GM12878 (cell line): ENCODE measurements at regions not wholly inside any gene's neighbourhood (a gene's known extent, or its start where the extent isn't known, plus 50 kb on each side); places are given as distances from the start of the nearest gene placed in this dataset.
A peak's percentile ranks its signal among the peaks of the same experiment; 100 is the strongest.

Experiments
- ATAC-seq: fragments of 200-7000 bp; cut with Tn5 transposase; 3 replicates; pipeline ENCODE4 v1.9.1; 2020; ENCODE audit warnings: mild to moderate bottlenecking, moderate library complexity
- BruUV-seq: library from RNA; stranded (reverse); fragments of 400-500 nt; replicated peaks from 2 replicates; lab custom pipeline; 2021; lab: Mats Ljungman, UMichigan
- CTCF ChIA-PET: fragments of 300-600 bp; sonication (Branson Sonifier 250); formaldehyde crosslinking; extraction: SDS; loops from one replicate; lab custom pipeline; 2021; ENCODE audit warnings: inconsistent platforms; lab: Yijun Ruan, JAX
- POLR2A ChIA-PET: fragments of 350-600 bp; formaldehyde crosslinking; extraction: SDS; loops from one replicate; lab custom pipeline; 2021; ENCODE audit warnings: inconsistent platforms; lab: Charles Lee
- RAD21 ChIA-PET: fragments of 300-600 bp; sonication (Branson Sonifier 250); formaldehyde crosslinking; loops from one replicate; lab custom pipeline; 2023; ENCODE audit warnings: antibody characterized with exemption; ENCODE audit not compliant: unreplicated experiment; lab: Charles Lee
- SMC1A ChIA-PET: fragments of 300-600 bp; sonication (Branson Sonifier 250); formaldehyde crosslinking; loops from one replicate; lab custom pipeline; 2023; ENCODE audit not compliant: unreplicated experiment, uncharacterized antibody; lab: Charles Lee
- DNase-seq: peaks from one replicate; pipeline ENCODE4 v3.0.0-alpha.2; 2011; ENCODE audit warnings: low read depth, low spot score
- FAIRE-seq: peaks from 3 replicates; lab custom pipeline; 2011; peaks lifted over from hg19 to GRCh38; lab: Jason Lieb, UNC
- H2AFZ ChIP-seq: 2 replicates; pipeline ENCODE4 v1.6.0; 2011; ENCODE audit warnings: low read depth, low read length, control low read depth; ENCODE audit not compliant: control insufficient read depth
- H3K27ac ChIP-seq: 2 replicates; pipeline ENCODE4 v1.5.1; 2011; ENCODE audit warnings: control low read depth; ENCODE audit not compliant: control insufficient read depth, insufficient read depth
- H3K27me3 ChIP-seq, 2 experiments: replicated peaks in 1 of 2; 2 replicates each; pipeline versions ENCODE4 v1.6.0 to v1.6.1; 2011; ENCODE audit warnings: low read length in 1 of 2; ENCODE audit not compliant: control insufficient read depth in 2 of 2, insufficient read depth in 2 of 2
- H3K36me3 ChIP-seq, 2 experiments: 2 replicates each; pipeline ENCODE4 v1.5.1; 2011; ENCODE audit warnings: low read length in 1 of 2; ENCODE audit not compliant: control insufficient read depth in 2 of 2, insufficient read depth in 2 of 2
- H3K4me1 ChIP-seq: 2 replicates; pipeline ENCODE4 v1.6.1; 2011; ENCODE audit warnings: mild to moderate bottlenecking, low read length, moderate library complexity, mixed read lengths; ENCODE audit not compliant: control insufficient read depth, insufficient read depth
- H3K4me2 ChIP-seq: 2 replicates; pipeline ENCODE4 v1.6.0; 2011; ENCODE audit warnings: control low read depth; ENCODE audit not compliant: control insufficient read depth, insufficient read depth
- H3K4me3 ChIP-seq: fragments of 200-600 bp; sonication (generic); 2 replicates; pipeline ENCODE4 v1.5.1; 2016
- H3K79me2 ChIP-seq: 2 replicates; pipeline ENCODE4 v1.6.0; 2011; ENCODE audit warnings: low read length; ENCODE audit not compliant: control insufficient read depth, insufficient read depth
- H3K9ac ChIP-seq: 2 replicates; pipeline ENCODE4 v1.8.0; 2011; ENCODE audit warnings: low read length, control low read depth, mixed read lengths; ENCODE audit not compliant: control insufficient read depth, insufficient read depth
- H3K9me3 ChIP-seq: replicated peaks from 3 replicates; pipeline ENCODE4 v1.5.1; 2011; ENCODE audit warnings: mild to moderate bottlenecking, low read length; ENCODE audit not compliant: control insufficient read depth, insufficient read depth
- H4K20me1 ChIP-seq: 2 replicates; pipeline ENCODE4 v1.6.0; 2011; ENCODE audit not compliant: control insufficient read depth, insufficient read depth
- ATF2 ChIP-seq: IDR thresholded peaks from 2 replicates; pipeline ENCODE4 v1.6.1; 2012; ENCODE audit warnings: low read length, inconsistent platforms
- BHLHE40 ChIP-seq, 2 experiments: fragments of 450-650 bp in 1 of 2; IDR thresholded peaks; 2 replicates each; pipeline ENCODE4 v1.6.1; 2011 to 2017; ENCODE audit warnings: low read depth in 2 of 2, borderline replicate concordance in 1 of 2, improper control_type of control experiment in 1 of 2, low read length in 1 of 2, mild to moderate bottlenecking in 1 of 2
- CBFB ChIP-seq: IDR thresholded peaks from 2 replicates; pipeline ENCODE4 v1.6.1; 2016; ENCODE audit warnings: antibody characterized with exemption, low read depth
- FOS ChIP-seq: IDR thresholded peaks from 3 replicates; pipeline ENCODE4 v1.6.1; 2011; ENCODE audit warnings: borderline replicate concordance; ENCODE audit not compliant: insufficient read length; ENCODE audit errors: extremely low read depth
- FOXM1 ChIP-seq: IDR thresholded peaks from 2 replicates; pipeline ENCODE4 v1.6.1; 2012; ENCODE audit warnings: low read depth, mild to moderate bottlenecking, inconsistent platforms, low read length, moderate library complexity
- HDAC2 ChIP-seq: fragments of 200-600 bp; sonication (generic); IDR thresholded peaks from 2 replicates; pipeline ENCODE4 v1.6.1; 2017
- MYB ChIP-seq: fragments of 150-350 bp; IDR thresholded peaks from 2 replicates; pipeline ENCODE4 v1.6.1; 2014; ENCODE audit warnings: mild to moderate bottlenecking, low read depth, low read length, borderline replicate concordance
- NFXL1 ChIP-seq: fragments of 450-650 bp; IDR thresholded peaks from 2 replicates; pipeline ENCODE4 v1.6.1; 2017; ENCODE audit warnings: antibody characterized with exemption, mild to moderate bottlenecking, borderline replicate concordance
- NR2F1 ChIP-seq: fragments of 450-650 bp; conservative IDR thresholded peaks from 2 replicates; pipeline ENCODE4 v1.6.1; 2017; ENCODE audit warnings: mild to moderate bottlenecking
- POLR2A ChIP-seq: IDR thresholded peaks from 2 replicates; pipeline ENCODE4 v1.6.1; 2011; ENCODE audit warnings: low read depth, mild to moderate bottlenecking, low read length
- SRF ChIP-seq, 2 experiments: IDR thresholded peaks; 2 replicates each; pipeline ENCODE4 v1.6.1; 2011; ENCODE audit warnings: low read depth in 2 of 2, low read length in 2 of 2, mild to moderate bottlenecking in 1 of 2, moderate library complexity in 1 of 2
- WRNIP1 ChIP-seq: IDR thresholded peaks from 2 replicates; pipeline ENCODE4 v1.6.1; 2011; ENCODE audit warnings: low read depth, low read length, improper control_type of control experiment, borderline replicate concordance
- ZBTB4 ChIP-seq: fragments of 450-650 bp; formaldehyde crosslinking; IDR thresholded peaks from 2 replicates; pipeline ENCODE4 v1.4.0; 2022; ENCODE audit warnings: mild to moderate bottlenecking, moderate library complexity
- WGBS: methylation state at CpG from one replicate; pipeline ENCODE4 v1.1.6; 2016; ENCODE audit warnings: low lambda C conversion rate; ENCODE audit not compliant: insufficient replicate concordance, insufficient coverage; ENCODE audit errors: missing lambda C conversion rate; 5-methylcytosine and 5-hydroxymethylcytosine counted together
- in situ Hi-C: fragments of 300-500 bp; cut with MboI; formaldehyde crosslinking; loops from 9 replicates; pipeline ENCODE4 v1.14.3; 2018; ENCODE audit warnings: mixed read lengths
- intact Hi-C: fragments of 100-400 bp; cut with micrococcal nuclease; formaldehyde crosslinking; loops from one replicate; pipeline ENCODE4 v1.14.2; 2022; ENCODE audit not compliant: unreplicated experiment
- TF ChIP-seq, protein P1 (sequence below): IDR thresholded peaks from 2 replicates; pipeline ENCODE4 v1.6.1; 2011; ENCODE audit warnings: low read depth, mild to moderate bottlenecking, low read length, moderate library complexity, borderline replicate concordance; ENCODE audit errors: extremely low read depth

DNA sequence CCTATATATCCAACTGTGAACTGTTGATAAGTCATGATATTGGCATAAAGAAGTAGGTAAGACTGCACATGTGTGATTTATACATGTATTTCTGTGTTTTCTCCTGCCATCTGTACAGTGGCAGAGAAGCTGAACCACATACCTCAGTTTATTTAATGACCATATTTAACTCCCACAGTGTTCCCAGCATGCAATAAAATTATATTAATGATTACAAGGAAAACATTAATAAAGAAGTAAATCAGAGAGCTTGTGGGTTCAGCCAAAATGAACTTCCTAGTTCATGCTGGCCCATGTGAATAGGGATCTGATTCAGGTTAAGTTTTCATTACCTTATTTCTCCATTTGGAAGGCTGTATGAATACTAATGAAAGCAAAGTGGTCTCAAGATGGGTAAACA, 439.2 kb downstream of the CNTN6 start:
- Histone ChIP-seq H3K9ac (no peak overlapping the region), H3K9me3 (no peaks in the 10 kb centered on the region), H4K20me1 (no peaks in the 10 kb centered on the region), H3K79me2 (no peaks in the 10 kb centered on the region), H3K27ac (no peak overlapping the region), H3K4me1 (no peaks in the 10 kb centered on the region), H2AFZ (no peak overlapping the region), H3K27me3 (no peaks in the 10 kb centered on the region), H3K4me2 (no peak overlapping the region), H3K4me3 (no peak overlapping the region), H3K36me3 (no peaks in the 10 kb centered on the region)
- ATAC-seq: no peak
- intact Hi-C loops: no loop called here
- BruUV-seq: no TSS peak
- TF ChIP-seq NFXL1 (no peak), ATF2 (no peak), MYB (no peak), CBFB (no peak), BHLHE40 (IDR thresholded peaks at IDR 0.05; ENCODE audit: borderline replicate concordance in 1 of 2, low read depth in 2 of 2, low read length in 1 of 2) (no peak)
- DNase-seq: no peak
- FAIRE-seq: no peak
- POLR2A ChIA-PET: no interaction called here
- in situ Hi-C loops: no loop called here
- CTCF ChIA-PET: interaction anchor here (1.2 kb wide), 1 partner anchor 10 kb away, joined by 3 read pairs; no protein-coding TSS in a partner anchor
- SMC1A ChIA-PET: no interaction called here
- RAD21 ChIA-PET: no interaction called here

- Histone ChIP-seq H3K27me3 (no peaks in the 10 kb centered on the region), H3K9ac (no peak overlapping the region), H3K4me3 (no peak overlapping the region), H2AFZ (no peak overlapping the region), H3K4me2 (no peak overlapping the region), H3K4me1 (no peaks in the 10 kb centered on the region), H3K79me2 (no peaks in the 10 kb centered on the region), H3K9me3 (no peaks in the 10 kb centered on the region), H3K27ac (no peak overlapping the region), H3K36me3 (no peaks in the 10 kb centered on the region), H4K20me1 (no peaks in the 10 kb centered on the region)
- peak; percentile 58 for ATAC-seq
- SMC1A ChIA-PET: no interaction called here
- RAD21 ChIA-PET: no interaction called here
- intact Hi-C loops (no loop called here), in situ Hi-C loops (no loop called here)
- DNase-seq: no peak
- BruUV-seq: no TSS peak
- POLR2A ChIA-PET: no interaction called here
- 52% methylated on average over 4 of the region's 4 CpGs for WGBS
- TF ChIP-seq HDAC2 (no peak), WRNIP1 (no peak), NFXL1 (no peak), MYB (no peak), FOS (no peak), FOXM1 (no peak), SRF (IDR thresholded peaks at IDR 0.05; ENCODE audit: low read depth in 2 of 2, low read length in 2 of 2) (no peak), ZBTB4 (CRISPR knock-in tag) (no peak), POLR2A (no peak), NR2F1 (no peak)
- TF ChIP-seq, protein P1, sequence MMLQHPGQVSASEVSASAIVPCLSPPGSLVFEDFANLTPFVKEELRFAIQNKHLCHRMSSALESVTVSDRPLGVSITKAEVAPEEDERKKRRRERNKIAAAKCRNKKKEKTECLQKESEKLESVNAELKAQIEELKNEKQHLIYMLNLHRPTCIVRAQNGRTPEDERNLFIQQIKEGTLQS: no peak
- CTCF ChIA-PET: no interaction called here
- no peak for FAIRE-seq
These were observed 440.2 kb downstream of the CNTN6 start for GRCh38 chr3:1532935-1533606.
